ENCODE measurements at regions not wholly inside any gene's neighbourhood (a gene's known extent, or its start where the extent isn't known, plus 50 kb on each side); places are given as distances from the start of the nearest gene placed in this dataset.
"Not testable (repeated sequence)": the region's sequence is repeated elsewhere in the genome, so short reads cannot be mapped to it uniquely, and the experiment has no call there.

DNA sequence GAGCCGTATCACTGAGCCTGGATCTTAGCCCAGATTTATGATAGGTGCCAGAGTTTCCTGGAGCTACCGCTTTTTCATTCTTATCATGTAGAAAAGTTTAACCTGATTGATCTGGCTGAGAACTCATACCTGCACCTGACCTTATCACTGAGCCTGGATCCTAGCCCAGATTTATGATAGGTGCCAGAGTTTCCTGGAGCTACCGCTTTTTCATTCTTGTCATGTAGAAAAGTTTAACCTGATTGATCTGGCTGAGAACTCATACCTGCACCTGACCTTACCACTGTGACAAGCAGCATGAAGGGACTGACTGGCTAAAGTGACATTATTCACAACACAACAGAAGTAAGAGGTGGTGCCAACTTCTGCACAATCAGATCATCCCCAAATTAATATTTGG, 1188.1 kb upstream of the FLRT2 start:
- TF ChIP-seq, protein P1, sequence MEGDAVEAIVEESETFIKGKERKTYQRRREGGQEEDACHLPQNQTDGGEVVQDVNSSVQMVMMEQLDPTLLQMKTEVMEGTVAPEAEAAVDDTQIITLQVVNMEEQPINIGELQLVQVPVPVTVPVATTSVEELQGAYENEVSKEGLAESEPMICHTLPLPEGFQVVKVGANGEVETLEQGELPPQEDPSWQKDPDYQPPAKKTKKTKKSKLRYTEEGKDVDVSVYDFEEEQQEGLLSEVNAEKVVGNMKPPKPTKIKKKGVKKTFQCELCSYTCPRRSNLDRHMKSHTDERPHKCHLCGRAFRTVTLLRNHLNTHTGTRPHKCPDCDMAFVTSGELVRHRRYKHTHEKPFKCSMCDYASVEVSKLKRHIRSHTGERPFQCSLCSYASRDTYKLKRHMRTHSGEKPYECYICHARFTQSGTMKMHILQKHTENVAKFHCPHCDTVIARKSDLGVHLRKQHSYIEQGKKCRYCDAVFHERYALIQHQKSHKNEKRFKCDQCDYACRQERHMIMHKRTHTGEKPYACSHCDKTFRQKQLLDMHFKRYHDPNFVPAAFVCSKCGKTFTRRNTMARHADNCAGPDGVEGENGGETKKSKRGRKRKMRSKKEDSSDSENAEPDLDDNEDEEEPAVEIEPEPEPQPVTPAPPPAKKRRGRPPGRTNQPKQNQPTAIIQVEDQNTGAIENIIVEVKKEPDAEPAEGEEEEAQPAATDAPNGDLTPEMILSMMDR (IDR thresholded peaks at IDR 0.05; ENCODE audit: poor library complexity, severe bottlenecking), result not testable (repeated sequence)
- not testable (repeated sequence) for TF ChIP-seq EP300 (conservative IDR thresholded peaks at IDR 0.05; ENCODE audit: poor library complexity, severe bottlenecking); EZH2 (IDR thresholded peaks at IDR 0.05; ENCODE audit: borderline replicate concordance, insufficient read depth, low read length, poor library complexity, severe bottlenecking); RAD21 (conservative IDR thresholded peaks at IDR 0.05)
- TF ChIP-seq, protein P2, sequence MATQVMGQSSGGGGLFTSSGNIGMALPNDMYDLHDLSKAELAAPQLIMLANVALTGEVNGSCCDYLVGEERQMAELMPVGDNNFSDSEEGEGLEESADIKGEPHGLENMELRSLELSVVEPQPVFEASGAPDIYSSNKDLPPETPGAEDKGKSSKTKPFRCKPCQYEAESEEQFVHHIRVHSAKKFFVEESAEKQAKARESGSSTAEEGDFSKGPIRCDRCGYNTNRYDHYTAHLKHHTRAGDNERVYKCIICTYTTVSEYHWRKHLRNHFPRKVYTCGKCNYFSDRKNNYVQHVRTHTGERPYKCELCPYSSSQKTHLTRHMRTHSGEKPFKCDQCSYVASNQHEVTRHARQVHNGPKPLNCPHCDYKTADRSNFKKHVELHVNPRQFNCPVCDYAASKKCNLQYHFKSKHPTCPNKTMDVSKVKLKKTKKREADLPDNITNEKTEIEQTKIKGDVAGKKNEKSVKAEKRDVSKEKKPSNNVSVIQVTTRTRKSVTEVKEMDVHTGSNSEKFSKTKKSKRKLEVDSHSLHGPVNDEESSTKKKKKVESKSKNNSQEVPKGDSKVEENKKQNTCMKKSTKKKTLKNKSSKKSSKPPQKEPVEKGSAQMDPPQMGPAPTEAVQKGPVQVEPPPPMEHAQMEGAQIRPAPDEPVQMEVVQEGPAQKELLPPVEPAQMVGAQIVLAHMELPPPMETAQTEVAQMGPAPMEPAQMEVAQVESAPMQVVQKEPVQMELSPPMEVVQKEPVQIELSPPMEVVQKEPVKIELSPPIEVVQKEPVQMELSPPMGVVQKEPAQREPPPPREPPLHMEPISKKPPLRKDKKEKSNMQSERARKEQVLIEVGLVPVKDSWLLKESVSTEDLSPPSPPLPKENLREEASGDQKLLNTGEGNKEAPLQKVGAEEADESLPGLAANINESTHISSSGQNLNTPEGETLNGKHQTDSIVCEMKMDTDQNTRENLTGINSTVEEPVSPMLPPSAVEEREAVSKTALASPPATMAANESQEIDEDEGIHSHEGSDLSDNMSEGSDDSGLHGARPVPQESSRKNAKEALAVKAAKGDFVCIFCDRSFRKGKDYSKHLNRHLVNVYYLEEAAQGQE (IDR thresholded peaks at IDR 0.05; ENCODE audit: borderline replicate concordance), result not testable (repeated sequence)
